LNCaP clone FGC (cell line): ENCODE measurements at regions not wholly inside any gene's neighbourhood (a gene's known extent, or its start where the extent isn't known, plus 50 kb on each side); places are given as distances from the start of the nearest gene placed in this dataset.

ENCODE experiments used
- DNase-seq: peaks from one replicate; pipeline ENCODE4 v3.0.0-alpha.2; 2011; ENCODE audit warnings: low read depth
- H3K4me3 ChIP-seq: 2 replicates; pipeline ENCODE4 v1.5.1; 2011; ENCODE audit warnings: mild to moderate bottlenecking, low read depth, low read length, control low read depth
- CTCF ChIP-seq: IDR thresholded peaks from 2 replicates; pipeline ENCODE4 v1.5.1; 2012; ENCODE audit warnings: mild to moderate bottlenecking; ENCODE audit not compliant: control insufficient read depth, insufficient read depth; ENCODE audit errors: extremely low read depth

- no peak for TF ChIP-seq CTCF
- no peak for DNase-seq
- H3K4me3 ChIP-seq, result no peak overlapping the region
Observed at GRCh38 chr18:43590182-43590903, 313.1 kb upstream of the SYT4 start.

- no peak for TF ChIP-seq CTCF
- no peak for DNase-seq
- H3K4me3 ChIP-seq, result no peak overlapping the region
Observed at GRCh38 chr18:43592269-43592668, 315.0 kb upstream of the SYT4 start.

GRCh38 chr18:43596105-43596712 is 318.9 kb upstream of the SYT4 start:
- DNase-seq, result peak; percentile 33
- peak; percentile 63 for TF ChIP-seq CTCF
- no peak overlapping the region for H3K4me3 ChIP-seq

GRCh38 chr18:43601432-43601831 is 324.1 kb upstream of the SYT4 start:
- no peak for DNase-seq
- no peak overlapping the region for H3K4me3 ChIP-seq
- no peak for TF ChIP-seq CTCF

- no peak for DNase-seq
- no peak overlapping the region for H3K4me3 ChIP-seq
- no peak for TF ChIP-seq CTCF
Observed at GRCh38 chr18:43605224-43605623, 327.9 kb upstream of the SYT4 start.

GRCh38 chr18:43606795-43607194 is 329.5 kb upstream of the SYT4 start:
- TF ChIP-seq CTCF, result no peak
- H3K4me3 ChIP-seq, result no peak overlapping the region
- no peak for DNase-seq

GRCh38 chr18:43620936-43621335 is 343.6 kb upstream of the SYT4 start:
- TF ChIP-seq CTCF, result peak; percentile 53
- H3K4me3 ChIP-seq, result no peak overlapping the region
- DNase-seq, result peak; percentile 15
